SW 1271 (cell line): ENCODE measurements at regions not wholly inside any gene's neighbourhood (a gene's known extent, or its start where the extent isn't known, plus 50 kb on each side); places are given as distances from the start of the nearest gene placed in this dataset.

Experiments used
- DNase-seq, 2 experiments: peaks; one replicate each; lab custom pipeline; 2025; lab: John Stamatoyannopoulos, UW

GRCh38 chr1:30638086-30638485 is 85.3 kb downstream of the MATN1 start:
- DNase-seq: no peak

DNA sequence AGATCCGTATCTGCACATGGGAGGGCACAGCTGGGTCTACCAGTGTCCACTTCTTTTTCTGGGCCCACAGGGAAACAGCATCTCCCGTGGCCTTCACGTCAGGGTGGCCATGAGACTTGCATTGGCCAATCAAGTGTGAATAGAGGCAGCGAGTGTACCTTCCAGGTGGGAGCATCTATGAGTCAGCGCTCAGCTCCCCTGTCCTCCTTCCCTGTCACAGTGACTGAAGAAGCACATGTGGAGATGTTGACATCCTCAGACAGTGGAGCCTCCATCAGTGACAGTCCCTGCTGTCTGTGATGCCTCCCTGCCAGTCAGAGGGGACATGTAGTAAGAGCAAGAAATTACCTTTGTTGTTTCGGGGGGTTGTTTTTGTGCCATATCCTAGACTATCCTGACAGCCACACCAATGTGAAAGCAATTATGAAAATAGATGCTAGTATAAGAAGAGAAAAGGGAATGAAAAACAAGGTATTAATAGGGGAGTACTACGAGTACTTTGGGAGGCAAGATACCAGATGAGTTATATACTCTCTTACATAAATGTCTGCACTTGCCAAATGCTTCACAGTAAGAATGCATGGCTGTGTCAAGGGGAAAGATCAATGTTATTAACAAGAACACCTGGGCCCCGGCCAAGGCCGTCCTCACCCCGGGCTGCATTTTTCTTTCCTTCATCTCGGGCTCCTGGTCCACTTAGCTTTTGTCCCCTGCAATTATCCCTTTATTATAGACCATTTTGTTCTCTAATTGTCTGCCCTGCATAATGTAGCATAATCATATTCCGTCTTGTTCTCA is 86.0 kb downstream of the MATN1 start:
- no peak for DNase-seq

DNA sequence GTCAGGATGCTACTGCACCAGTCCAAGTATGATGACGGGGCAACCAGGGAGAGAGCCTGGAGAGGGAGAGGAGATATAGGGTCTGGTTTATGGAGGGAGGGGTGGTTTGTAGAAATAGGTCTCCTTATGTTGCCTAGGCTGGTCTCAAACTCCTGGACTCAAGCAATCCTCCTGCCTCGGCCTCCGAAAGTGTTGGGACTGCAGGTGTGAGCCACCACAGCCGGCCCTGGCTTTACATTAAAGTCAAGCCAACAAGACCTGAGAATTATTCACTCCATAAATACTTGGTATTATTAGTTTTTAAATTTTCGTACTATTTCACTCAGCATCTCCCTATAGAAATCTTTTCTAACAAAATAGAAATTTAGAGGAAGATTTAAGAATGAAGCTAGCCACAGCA is 86.8 kb downstream of the MATN1 start:
- no peak for DNase-seq

- no peak for DNase-seq
These were observed 87.9 kb downstream of the MATN1 start for GRCh38 chr1:30635391-30635975.

GRCh38 chr1:30634507-30634906 is 88.9 kb downstream of the MATN1 start:
- DNase-seq: no peak

DNA sequence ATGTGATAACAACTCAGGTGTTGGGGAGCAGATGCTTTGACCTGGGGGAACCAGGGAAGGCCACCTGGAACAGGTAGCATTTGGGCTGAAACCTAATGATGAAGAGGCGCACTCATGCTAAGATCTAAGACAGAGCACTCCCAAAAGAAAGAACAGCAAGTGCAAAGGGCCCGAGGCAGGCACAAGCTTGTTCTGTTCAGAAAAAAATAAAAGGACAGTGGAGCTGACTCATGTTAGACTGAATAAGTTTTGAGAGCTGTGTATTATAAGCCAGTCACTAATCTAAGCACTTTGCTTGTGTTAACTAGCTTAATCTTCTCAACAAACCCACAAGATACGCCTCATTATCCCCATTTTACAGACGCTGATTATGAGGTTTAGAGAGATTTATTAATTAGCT is 90.1 kb downstream of the MATN1 start:
- DNase-seq: no peak

- DNase-seq: no peak
These were observed 90.9 kb downstream of the MATN1 start for GRCh38 chr1:30632481-30632880.

DNA sequence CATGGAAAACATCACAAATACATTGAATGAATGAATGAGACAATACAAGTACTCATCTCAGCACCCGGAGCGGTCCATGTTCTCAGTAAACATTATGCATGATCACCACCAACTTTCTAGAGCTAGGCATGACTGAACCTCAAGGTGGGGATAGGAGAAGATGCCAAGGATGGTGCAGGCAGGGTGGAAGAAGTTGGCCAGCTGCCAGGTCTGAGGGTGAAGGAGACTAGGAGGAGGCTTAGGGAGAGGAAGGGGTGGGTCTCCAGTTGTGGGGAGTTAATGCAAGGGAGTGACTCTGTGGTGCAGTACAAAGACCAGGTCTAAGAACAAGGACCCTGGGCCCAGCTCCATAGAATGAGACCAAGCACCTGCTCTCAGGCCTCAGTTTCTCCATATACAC is 91.7 kb downstream of the MATN1 start:
- DNase-seq: no peak

DNA sequence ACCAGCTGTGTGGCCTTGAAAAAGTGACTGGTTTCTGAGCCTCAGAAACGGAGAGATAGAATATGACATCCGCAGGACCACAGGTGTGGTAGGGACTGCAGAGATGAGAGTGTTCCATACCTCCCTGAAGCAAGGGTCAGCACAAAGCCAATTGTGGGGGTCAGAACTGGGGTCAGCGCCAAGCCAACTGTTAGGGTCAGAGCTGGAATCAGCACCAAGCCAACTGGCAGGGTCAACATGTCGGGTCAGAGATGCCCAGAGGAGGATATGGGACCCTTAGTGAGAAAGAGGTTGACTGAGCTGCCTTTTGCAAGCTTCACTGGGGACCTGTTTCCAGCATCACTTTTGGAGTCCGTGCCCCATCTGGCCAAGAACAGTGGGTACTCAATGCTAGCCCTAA is 93.9 kb downstream of the MATN1 start:
- no peak for DNase-seq

- no peak for DNase-seq
These were observed 95.4 kb downstream of the MATN1 start for GRCh38 chr1:30627994-30628393.

DNA sequence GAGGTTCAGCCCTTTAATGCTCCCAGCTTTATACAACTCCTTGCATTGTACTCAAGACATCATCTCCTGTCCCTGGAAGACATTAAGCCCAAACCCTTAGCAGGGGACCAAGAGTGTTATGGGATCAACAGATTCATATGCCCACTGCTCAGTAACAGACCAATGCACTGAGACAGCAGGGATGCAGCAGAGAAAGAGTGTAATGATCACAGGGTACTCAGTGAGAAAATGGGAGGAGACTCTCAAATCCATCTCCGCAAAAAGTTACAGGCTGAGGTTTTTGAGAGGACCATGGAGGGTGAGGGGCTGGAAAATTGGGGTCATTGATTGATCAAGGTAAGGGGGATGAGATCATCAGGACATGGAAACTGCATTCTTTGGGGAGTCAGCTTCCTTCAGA is 96.2 kb downstream of the MATN1 start:
- no peak for DNase-seq

DNA sequence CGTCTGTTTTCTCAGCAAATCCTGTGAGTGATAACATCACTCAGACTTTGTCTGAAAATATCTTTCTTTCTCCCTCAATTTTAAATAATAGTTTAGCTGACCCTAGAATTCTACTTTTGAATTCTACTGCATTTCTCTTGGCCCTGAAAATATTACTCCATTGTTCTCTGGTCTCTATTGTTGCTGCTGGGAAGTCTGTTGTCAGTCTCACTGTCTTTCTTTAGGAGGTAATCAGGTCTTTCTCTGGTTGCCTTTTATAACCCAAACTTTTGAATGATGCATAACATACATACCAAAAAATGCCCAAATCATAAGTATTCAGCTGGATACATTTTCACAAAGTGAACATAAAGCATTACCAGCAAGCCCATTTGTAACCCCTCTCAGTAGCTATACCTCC is 100.0 kb downstream of the MATN1 start:
- DNase-seq: no peak

- no peak for DNase-seq
These were observed 103.8 kb downstream of the MATN1 start for GRCh38 chr1:30619619-30620018.

DNA sequence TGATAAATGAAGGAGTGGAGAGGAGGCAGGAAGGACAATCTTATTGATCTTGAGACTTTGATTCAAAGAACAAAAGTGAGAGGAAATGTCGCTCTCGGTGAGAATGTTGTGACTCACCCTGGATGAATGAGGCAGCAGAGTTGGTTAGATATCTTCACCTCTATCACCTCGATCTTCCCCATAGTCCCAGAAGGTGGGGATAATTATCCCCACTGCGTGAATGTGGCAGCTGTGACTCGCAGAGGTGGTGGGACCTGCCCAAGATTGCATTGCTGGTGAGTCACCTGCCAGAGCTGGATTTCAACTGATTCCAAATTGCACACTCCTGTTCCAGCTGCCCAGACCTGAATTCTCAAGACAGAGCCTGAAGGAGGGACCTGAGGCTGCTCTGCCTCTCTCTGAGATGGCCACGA is 105.0 kb downstream of the MATN1 start:
- peak in 1 of 2 experiments; percentile 14 for DNase-seq

DNA sequence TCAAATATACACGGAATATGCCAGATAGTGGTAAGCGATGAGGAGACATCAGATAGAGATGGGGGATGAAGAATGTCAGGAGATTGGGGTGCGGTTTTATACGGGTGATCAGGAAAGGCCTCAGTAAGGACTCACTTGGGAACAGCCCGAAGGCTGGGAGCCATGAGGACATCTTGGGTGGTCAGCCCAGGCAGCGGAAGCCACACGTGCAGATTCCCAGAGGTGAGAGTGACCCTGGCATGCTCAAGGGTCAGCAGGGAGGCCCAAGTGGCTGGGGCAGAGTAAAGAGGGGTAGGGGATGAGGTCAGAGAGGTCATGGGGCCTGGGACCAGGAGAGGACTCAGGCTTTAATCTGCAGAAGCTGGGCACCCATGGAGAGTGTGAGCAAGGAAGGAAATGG is 106.6 kb downstream of the MATN1 start:
- no peak for DNase-seq

GRCh38 chr1:30615816-30616590 is 107.4 kb downstream of the MATN1 start:
- DNase-seq: no peak

- DNase-seq: no peak
These were observed 108.1 kb downstream of the MATN1 start for GRCh38 chr1:30615076-30615795.

DNA sequence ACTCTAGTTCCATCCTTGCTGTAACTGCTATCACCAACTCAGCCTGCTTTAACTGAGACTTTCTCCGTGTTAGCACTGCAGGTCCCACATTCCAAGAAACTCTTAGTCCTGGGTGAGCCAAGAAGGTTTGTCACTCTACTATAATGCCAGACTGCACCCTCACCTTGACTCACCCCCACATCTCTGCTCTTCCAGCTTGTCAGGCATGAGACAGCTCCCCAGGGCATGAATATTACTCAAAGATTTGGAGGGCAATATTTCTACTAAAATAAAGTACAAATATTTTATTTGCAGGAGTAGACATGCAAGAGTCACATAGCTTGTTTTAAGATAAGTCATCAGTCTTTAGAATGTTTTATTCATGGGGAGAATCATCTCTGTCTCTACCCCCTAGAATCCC is 110.2 kb downstream of the MATN1 start:
- no peak for DNase-seq

GRCh38 chr1:30612536-30613065 is 110.8 kb downstream of the MATN1 start:
- DNase-seq: no peak

DNA sequence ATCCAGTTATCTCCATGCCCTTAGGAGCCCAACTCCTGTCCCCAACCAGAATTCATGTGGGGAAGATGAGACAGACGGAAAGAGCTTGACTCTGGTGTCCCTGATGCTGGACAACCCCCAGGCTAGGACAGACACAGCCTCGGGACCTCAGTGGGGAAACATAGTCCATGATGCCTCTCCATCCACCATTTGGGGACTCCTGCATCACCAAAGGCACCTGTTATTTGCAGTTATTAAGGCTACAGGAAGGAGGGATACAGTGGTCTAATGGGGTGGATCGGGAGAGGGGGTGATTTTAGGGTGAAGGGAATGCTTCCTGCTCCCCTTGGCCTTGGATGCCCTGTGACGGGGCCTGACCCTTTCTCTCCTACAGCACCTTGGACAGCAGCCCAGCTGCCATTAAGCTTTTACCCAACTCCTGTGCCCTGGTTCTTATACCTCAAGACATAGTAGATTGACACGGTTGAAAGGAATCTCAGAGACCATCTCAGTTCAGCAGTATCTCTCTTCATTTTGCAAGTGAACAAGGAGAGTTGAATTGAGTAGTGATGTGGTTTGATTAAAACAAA is 111.6 kb downstream of the MATN1 start:
- DNase-seq: no peak

- DNase-seq: no peak
These were observed 112.5 kb downstream of the MATN1 start for GRCh38 chr1:30610917-30611316.

DNA sequence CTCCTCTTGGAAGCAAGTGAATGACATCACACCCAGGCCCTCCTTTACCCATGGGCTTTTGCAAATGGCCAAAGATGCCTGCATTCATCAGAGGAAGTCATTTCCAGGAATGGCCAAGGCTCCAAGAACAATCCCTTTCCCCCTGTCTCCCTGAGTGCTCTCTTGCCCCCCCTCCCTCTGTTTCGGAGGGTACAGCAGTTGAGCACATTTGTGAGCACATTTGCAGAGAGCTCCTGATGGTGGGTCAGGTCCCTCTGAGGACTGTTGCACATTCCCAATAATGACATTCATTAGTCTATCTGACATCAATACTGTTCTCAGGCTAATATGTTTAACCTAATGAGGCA is 113.4 kb downstream of the MATN1 start:
- no peak for DNase-seq
